Endothelial cell of umbilical vein (primary cell): ENCODE measurements at regions not wholly inside any gene's neighbourhood (a gene's known extent, or its start where the extent isn't known, plus 50 kb on each side); places are given as distances from the start of the nearest gene placed in this dataset.

ENCODE experiments used
- BruUV-seq: library from RNA; stranded (reverse); fragments of 400-500 nt; replicated peaks from 2 replicates; lab custom pipeline; 2021; lab: Mats Ljungman, UMichigan
- CTCF ChIA-PET: fragments of 300-600, 350-600 bp; sonication (Branson Sonifier 250); formaldehyde crosslinking; loops from one replicate; lab custom pipeline; 2021; ENCODE audit warnings: antibody characterized with exemption, inconsistent platforms; lab: Charles Lee
- POLR2A ChIA-PET: fragments of 300-600, 350-600 bp; sonication (Branson Sonifier 250); formaldehyde crosslinking; loops from one replicate; lab custom pipeline; 2021; ENCODE audit warnings: antibody characterized with exemption, inconsistent platforms; lab: Charles Lee
- DNase-seq: peaks from one replicate; pipeline ENCODE4 v3.0.0-alpha.2; 2011; ENCODE audit warnings: low read depth, low spot score
- FAIRE-seq: peaks from 2 replicates; lab custom pipeline; 2011; peaks lifted over from hg19 to GRCh38; lab: Jason Lieb, UNC
- H2AFZ ChIP-seq: 2 replicates; pipeline ENCODE4 v1.6.0; 2012; ENCODE audit warnings: low read depth, low read length, control low read depth, inconsistent platforms
- H3K27ac ChIP-seq: 2 replicates; pipeline ENCODE4 v1.5.1; 2011; ENCODE audit warnings: low read depth, mild to moderate bottlenecking, control low read depth, low read length, moderate library complexity; ENCODE audit not compliant: insufficient read depth
- H3K27me3 ChIP-seq, 2 experiments: 2 replicates each; pipeline versions ENCODE4 v1.6.0 to v1.6.1; 2011; ENCODE audit warnings: low read length in 2 of 2, mixed read lengths in 1 of 2; ENCODE audit not compliant: control insufficient read depth in 2 of 2, insufficient read depth in 2 of 2
- H3K36me3 ChIP-seq, 2 experiments: 2 replicates in 1 of 2; 3 replicates in 1 of 2; pipeline ENCODE4 v1.5.1; 2011; ENCODE audit warnings: low read length in 2 of 2, mild to moderate bottlenecking in 1 of 2, moderate library complexity in 1 of 2; ENCODE audit not compliant: control insufficient read depth in 2 of 2, insufficient read depth in 2 of 2; ENCODE audit errors: extremely low read depth in 1 of 2
- H3K4me1 ChIP-seq: 3 replicates; pipeline ENCODE4 v1.5.1; 2011; ENCODE audit warnings: mild to moderate bottlenecking, low read length; ENCODE audit not compliant: control insufficient read depth, insufficient read depth; ENCODE audit errors: extremely low read depth
- H3K4me2 ChIP-seq: 2 replicates; pipeline ENCODE4 v1.6.1; 2011; ENCODE audit warnings: low read length, control low read depth, mixed read lengths; ENCODE audit not compliant: insufficient read depth
- H3K4me3 ChIP-seq, 3 experiments: fragments of 200-600 bp in 1 of 3; sonication (generic), shearing (Covaris generic) in 1 of 3; replicated peaks in 1 of 3; 2 replicates each; pipeline ENCODE4 v1.5.1; 2011 to 2016; ENCODE audit warnings: control low read depth in 3 of 3, low read length in 3 of 3, mild to moderate bottlenecking in 2 of 3, inconsistent platforms in 1 of 3, low read depth in 1 of 3, moderate library complexity in 1 of 3; ENCODE audit not compliant: insufficient read depth in 1 of 3
- H3K79me2 ChIP-seq: 2 replicates; pipeline ENCODE4 v1.6.0; 2012; ENCODE audit warnings: low read length, inconsistent platforms; ENCODE audit not compliant: control insufficient read depth, insufficient read depth
- H3K9ac ChIP-seq: replicated peaks from 2 replicates; pipeline ENCODE3; 2011; ENCODE audit warnings: low read length, control low read depth; ENCODE audit not compliant: insufficient read depth; ENCODE audit errors: extremely low read depth
- H3K9me1 ChIP-seq: replicated peaks from 3 replicates; pipeline ENCODE4 v1.6.0; 2011; ENCODE audit warnings: mild to moderate bottlenecking, low read length; ENCODE audit not compliant: control insufficient read depth, insufficient read depth; ENCODE audit errors: extremely low read depth
- H3K9me3 ChIP-seq: replicated peaks from 2 replicates; pipeline ENCODE4 v1.5.1; 2012; ENCODE audit warnings: low read length, inconsistent platforms; ENCODE audit not compliant: control insufficient read depth, insufficient read depth
- H4K20me1 ChIP-seq: replicated peaks from 2 replicates; pipeline ENCODE3; 2011; ENCODE audit warnings: mild to moderate bottlenecking, low read length; ENCODE audit not compliant: control insufficient read depth, insufficient read depth; ENCODE audit errors: extremely low read depth
- CTCF ChIP-seq, 2 donors: IDR thresholded peaks; 1 replicate in 1 of 2; 2 replicates in 1 of 2; pipeline ENCODE4 v1.5.1; 2011; ENCODE audit warnings: low read length in 2 of 2, mild to moderate bottlenecking in 2 of 2, moderate library complexity in 2 of 2, control low read depth in 1 of 2, inconsistent platforms in 1 of 2, low read depth in 1 of 2; ENCODE audit not compliant: insufficient read depth in 1 of 2; ENCODE audit errors: extremely low read depth in 1 of 2
- EZH2 ChIP-seq: IDR thresholded peaks from 2 replicates; pipeline ENCODE4 v1.6.1; 2012; ENCODE audit warnings: borderline replicate concordance, low read depth, mild to moderate bottlenecking, moderate library complexity, low read length, inconsistent platforms; ENCODE audit not compliant: severe bottlenecking
- FOS ChIP-seq: IDR thresholded peaks from 2 replicates; pipeline ENCODE4 v1.6.1; 2011; ENCODE audit warnings: mild to moderate bottlenecking, low read length, moderate library complexity, borderline replicate concordance; ENCODE audit not compliant: insufficient read depth
- GATA2 ChIP-seq: IDR thresholded peaks from 2 replicates; pipeline ENCODE4 v1.7.0; 2011; ENCODE audit warnings: low read depth, mild to moderate bottlenecking, moderate library complexity, mixed read lengths, low read length; ENCODE audit not compliant: insufficient read length, insufficient read depth
- JUN ChIP-seq: IDR thresholded peaks from 2 replicates; pipeline ENCODE4 v1.6.1; 2011; ENCODE audit warnings: borderline replicate concordance, low read depth; ENCODE audit not compliant: insufficient read length, insufficient read depth
- MAX ChIP-seq: IDR thresholded peaks from 2 replicates; pipeline ENCODE4 v1.6.1; 2011; ENCODE audit not compliant: insufficient read depth, insufficient read length
- MYC ChIP-seq: IDR thresholded peaks from one replicate; pipeline ENCODE4 v1.6.1; 2011; ENCODE audit warnings: mild to moderate bottlenecking, low read depth, low read length
- POLR2A ChIP-seq: IDR thresholded peaks from 2 replicates; pipeline ENCODE4 v1.6.1; 2012; ENCODE audit warnings: low read depth, mild to moderate bottlenecking, control low read depth, low read length
- POLR2AphosphoS5 ChIP-seq: IDR thresholded peaks from 2 replicates; pipeline ENCODE4 v1.6.1; 2012; ENCODE audit warnings: low read depth, mild to moderate bottlenecking, control low read depth, low read length, moderate library complexity; ENCODE audit not compliant: insufficient read depth
- dilution Hi-C: fragments of 300-500 bp; cut with MboI; formaldehyde crosslinking; loops from one replicate; pipeline ENCODE4 v1.15.0; 2019; ENCODE audit warnings: low sequenced_read_pairs; ENCODE audit not compliant: extremely low pct_ligation_motif_present
- intact Hi-C: fragments of 100-400 bp; cut with micrococcal nuclease; formaldehyde crosslinking; loops from one replicate; pipeline ENCODE4 v1.10.0; 2022

GRCh38 chr10:44011603-44011981, 362.9 kb upstream of the ZNF32 start:
- no peak for DNase-seq
- no peaks in the 10 kb centered on the region for H3K9me3 ChIP-seq
- H3K4me2 ChIP-seq, result no peak overlapping the region
- intact Hi-C loops, result no loop called here
- H3K9ac ChIP-seq, result no peak overlapping the region
- ChIA-PET POLR2A (no interaction called here), CTCF (interaction anchor here (1.2 to 1.4 kb wide), 2 partner anchors 10 to 322 kb away, joined by 4 to 5 read pairs; no protein-coding TSS in a partner anchor)
- TF ChIP-seq JUN (no peak), POLR2AphosphoS5 (no peak), GATA2 (no peak), CTCF (IDR thresholded peaks at IDR 0.05; ENCODE audit: extremely low read depth in 1 of 2, insufficient read depth in 1 of 2, low read depth in 1 of 2, low read length in 2 of 2) (no peak), EZH2 (no peak), POLR2A (no peak), FOS (no peak), MYC (no peak), MAX (no peak)
- H3K36me3 ChIP-seq, result no peaks in the 10 kb centered on the region
- dilution Hi-C loops, result no loop called here
- no peaks in the 10 kb centered on the region for H3K9me1 ChIP-seq
- H3K79me2 ChIP-seq, result no peaks in the 10 kb centered on the region
- no peaks in the 10 kb centered on the region for H3K27me3 ChIP-seq
- H3K4me3 ChIP-seq, result no peak overlapping the region
- FAIRE-seq, result no peak
- H2AFZ ChIP-seq, result no peak overlapping the region
- BruUV-seq, result no TSS peak
- no peaks in the 10 kb centered on the region for H4K20me1 ChIP-seq
- H3K27ac ChIP-seq, result no peak overlapping the region
- peaks cover 18% of the 10 kb centered on the region for H3K4me1 ChIP-seq
